Neural crest cell (in vitro differentiated cells): ENCODE measurements at regions not wholly inside any gene's neighbourhood (a gene's known extent, or its start where the extent isn't known, plus 50 kb on each side); places are given as distances from the start of the nearest gene placed in this dataset.
"Not testable (repeated sequence)": the region's sequence is repeated elsewhere in the genome, so short reads cannot be mapped to it uniquely, and the experiment has no call there.

Experiments
- DNase-seq: peaks from one replicate; pipeline ENCODE4 v3.0.0; 2021; ENCODE audit warnings: low read depth, mixed read lengths, low spot score
- H3K27ac Mint-ChIP-seq: one replicate; pipeline ENCODE4 v1.8.0; 2021; ENCODE audit warnings: mild to moderate bottlenecking, mixed read lengths; ENCODE audit not compliant: unreplicated experiment
- H3K27me3 Mint-ChIP-seq: 2 replicates; pipeline ENCODE4 v1.8.0; 2021; ENCODE audit warnings: low read depth, mild to moderate bottlenecking, mixed read lengths
- H3K36me3 Mint-ChIP-seq: 2 replicates; pipeline ENCODE4 v1.8.0; 2021; ENCODE audit warnings: low read depth, mild to moderate bottlenecking, mixed read lengths
- H3K4me1 Mint-ChIP-seq: 2 replicates; pipeline ENCODE4 v1.8.0; 2021; ENCODE audit warnings: mixed read lengths
- H3K4me3 Mint-ChIP-seq: one replicate; pipeline ENCODE4 v1.8.0; 2021; ENCODE audit warnings: mild to moderate bottlenecking, mixed read lengths
- H3K9me3 Mint-ChIP-seq: 2 replicates; pipeline ENCODE4 v1.8.0; 2021; ENCODE audit warnings: mixed read lengths
- TF ChIP-seq, protein P1 (sequence below): fragments of 200-600 bp; sonication (generic); conservative IDR thresholded peaks from 2 replicates; pipeline ENCODE4 v1.5.0; 2021; ENCODE audit warnings: antibody characterized with exemption, mild to moderate bottlenecking

DNA sequence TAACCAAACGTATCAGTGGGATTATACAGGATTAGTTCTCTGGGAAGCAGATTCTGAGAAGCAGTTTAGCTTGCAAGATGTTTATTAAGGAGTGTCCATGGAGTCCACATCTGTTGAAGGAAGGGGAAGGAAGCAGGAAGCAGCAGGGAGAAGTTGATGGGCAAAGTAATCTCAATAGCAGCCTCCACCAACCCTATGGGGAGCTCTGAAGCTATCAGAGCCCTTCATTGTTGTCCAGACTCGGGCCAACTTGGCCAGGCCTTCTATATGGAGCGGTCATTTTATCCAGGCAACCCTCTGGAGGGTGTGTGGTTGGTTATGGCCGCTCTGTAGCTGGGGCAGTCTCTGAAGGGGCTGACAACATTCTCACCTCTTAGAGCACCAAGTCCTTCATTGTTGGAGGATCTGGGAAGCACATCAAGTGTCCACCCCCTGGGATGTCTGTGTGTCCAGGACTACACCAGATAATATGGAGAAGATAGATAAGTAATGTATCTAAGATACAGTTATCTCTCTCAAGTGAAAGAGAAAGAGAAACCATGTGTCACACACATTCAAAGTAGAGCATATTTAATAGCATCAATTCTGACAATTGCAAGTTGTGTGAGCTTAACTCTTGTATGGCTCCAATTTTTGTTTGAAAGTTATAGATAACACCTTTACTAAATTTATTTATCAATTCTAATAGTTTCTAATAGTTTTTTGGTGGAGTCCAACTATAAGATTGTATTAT, 101.7 kb upstream of the TRIM77 start:
- no peaks in the 10 kb centered on the region for H3K36me3 Mint-ChIP-seq
- TF ChIP-seq, protein P1, sequence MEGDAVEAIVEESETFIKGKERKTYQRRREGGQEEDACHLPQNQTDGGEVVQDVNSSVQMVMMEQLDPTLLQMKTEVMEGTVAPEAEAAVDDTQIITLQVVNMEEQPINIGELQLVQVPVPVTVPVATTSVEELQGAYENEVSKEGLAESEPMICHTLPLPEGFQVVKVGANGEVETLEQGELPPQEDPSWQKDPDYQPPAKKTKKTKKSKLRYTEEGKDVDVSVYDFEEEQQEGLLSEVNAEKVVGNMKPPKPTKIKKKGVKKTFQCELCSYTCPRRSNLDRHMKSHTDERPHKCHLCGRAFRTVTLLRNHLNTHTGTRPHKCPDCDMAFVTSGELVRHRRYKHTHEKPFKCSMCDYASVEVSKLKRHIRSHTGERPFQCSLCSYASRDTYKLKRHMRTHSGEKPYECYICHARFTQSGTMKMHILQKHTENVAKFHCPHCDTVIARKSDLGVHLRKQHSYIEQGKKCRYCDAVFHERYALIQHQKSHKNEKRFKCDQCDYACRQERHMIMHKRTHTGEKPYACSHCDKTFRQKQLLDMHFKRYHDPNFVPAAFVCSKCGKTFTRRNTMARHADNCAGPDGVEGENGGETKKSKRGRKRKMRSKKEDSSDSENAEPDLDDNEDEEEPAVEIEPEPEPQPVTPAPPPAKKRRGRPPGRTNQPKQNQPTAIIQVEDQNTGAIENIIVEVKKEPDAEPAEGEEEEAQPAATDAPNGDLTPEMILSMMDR, result no peak
- DNase-seq, result no peak
- H3K27ac Mint-ChIP-seq, result no peak overlapping the region
- no peaks in the 10 kb centered on the region for H3K9me3 Mint-ChIP-seq
- H3K27me3 Mint-ChIP-seq, result no peaks in the 10 kb centered on the region
- no peak overlapping the region for H3K4me3 Mint-ChIP-seq
- H3K4me1 Mint-ChIP-seq, result no peaks in the 10 kb centered on the region

DNA sequence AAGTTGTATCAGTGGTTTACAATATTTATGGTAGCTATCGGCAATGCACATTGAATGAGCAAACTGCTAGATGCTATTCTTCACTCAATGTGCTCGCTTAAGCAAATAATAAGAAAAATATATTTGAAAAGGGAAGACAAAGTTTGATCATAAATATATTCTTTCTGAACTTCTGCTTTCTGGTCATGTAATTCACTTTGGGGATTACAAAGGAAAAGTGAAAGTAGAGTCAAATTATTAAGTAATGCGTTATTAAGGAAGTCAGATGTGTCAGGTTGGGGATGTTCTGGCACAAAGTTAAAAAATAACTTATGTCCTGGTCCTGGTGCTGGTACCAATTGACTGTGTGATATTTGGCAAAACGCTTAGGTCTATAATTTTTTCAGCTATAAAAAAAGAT, 98.0 kb upstream of the TRIM77 start:
- DNase-seq, result no peak
- H3K36me3 Mint-ChIP-seq, result no peaks in the 10 kb centered on the region
- no peaks in the 10 kb centered on the region for H3K27me3 Mint-ChIP-seq
- TF ChIP-seq, protein P1, result no peak
- peaks cover 4% of the 10 kb centered on the region for H3K4me1 Mint-ChIP-seq
- no peak overlapping the region for H3K27ac Mint-ChIP-seq
- H3K9me3 Mint-ChIP-seq, result no peaks in the 10 kb centered on the region
- no peak overlapping the region for H3K4me3 Mint-ChIP-seq

DNA sequence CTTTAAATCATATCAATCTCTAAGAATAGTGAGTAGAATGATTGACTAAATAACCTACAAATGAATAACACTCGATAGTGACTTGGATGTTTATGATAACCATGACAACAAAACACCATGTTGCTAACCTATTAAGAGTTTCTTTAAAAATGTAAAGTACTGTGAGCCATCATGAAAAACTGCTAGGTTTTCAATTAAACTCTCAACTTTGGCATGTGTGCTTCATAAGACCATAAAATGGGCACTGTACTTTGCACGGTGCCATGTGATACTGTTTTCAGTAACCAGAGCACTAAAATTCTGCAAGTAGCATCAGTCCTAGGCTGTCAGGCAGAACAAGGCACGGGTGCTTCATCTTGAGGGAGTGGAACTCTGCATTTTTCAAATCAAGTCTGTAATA, 96.2 kb upstream of the TRIM77 start:
- Mint-ChIP-seq H3K9me3 (no peaks in the 10 kb centered on the region), H3K27ac (no peak overlapping the region), H3K27me3 (no peaks in the 10 kb centered on the region), H3K36me3 (no peaks in the 10 kb centered on the region), H3K4me3 (no peak overlapping the region), H3K4me1 (peaks cover 5% of the 10 kb centered on the region)
- no peak for DNase-seq
- TF ChIP-seq, protein P1, result no peak

DNA sequence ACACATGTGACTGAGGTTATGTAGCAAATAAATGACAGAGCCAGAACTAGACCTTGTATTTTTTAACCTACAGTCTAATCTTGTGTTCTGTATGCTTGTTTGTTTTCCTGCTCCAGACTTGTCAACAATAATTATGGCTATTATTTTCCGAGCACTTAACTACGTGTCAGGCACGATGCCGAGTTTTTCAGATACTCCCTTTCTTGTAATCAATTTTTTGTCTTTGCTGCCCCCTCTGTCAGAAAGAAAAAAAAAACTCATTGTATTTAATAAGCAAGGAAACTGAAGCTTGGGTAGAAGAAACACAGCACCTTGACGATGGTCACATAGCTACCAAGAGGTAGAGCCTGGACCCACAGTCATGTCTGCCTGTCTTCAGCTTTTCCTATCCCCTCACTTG, 95.7 kb upstream of the TRIM77 start:
- H3K27me3 Mint-ChIP-seq, DNase-seq, H3K4me1 Mint-ChIP-seq, H3K36me3 Mint-ChIP-seq, H3K9me3 Mint-ChIP-seq, H3K4me3 Mint-ChIP-seq, H3K27ac Mint-ChIP-seq: not testable (repeated sequence)
- TF ChIP-seq, protein P1, result peak; percentile 45

DNA sequence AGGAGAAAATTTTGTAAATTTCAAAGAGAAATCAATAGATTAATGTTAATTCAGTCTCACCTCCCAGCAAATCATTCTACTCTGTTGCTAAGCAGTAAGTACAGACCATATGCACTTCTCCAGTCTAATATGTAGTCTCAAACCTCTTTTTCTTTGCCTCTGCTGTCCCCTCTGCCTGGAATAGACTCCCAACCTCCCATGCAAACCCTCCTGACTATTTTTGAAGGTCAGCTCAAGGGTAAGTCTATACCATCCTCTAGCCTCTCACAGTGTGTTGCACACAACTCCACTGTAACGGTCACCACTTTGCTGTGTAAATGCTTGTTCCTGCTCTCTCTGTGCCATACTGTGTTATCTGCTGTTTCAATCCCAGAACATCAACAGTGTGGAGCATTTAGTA, 94.5 kb upstream of the TRIM77 start:
- H3K9me3 Mint-ChIP-seq, H3K4me1 Mint-ChIP-seq, H3K4me3 Mint-ChIP-seq, DNase-seq, H3K27me3 Mint-ChIP-seq, H3K36me3 Mint-ChIP-seq, H3K27ac Mint-ChIP-seq: not testable (repeated sequence)
- TF ChIP-seq, protein P1, result peak; percentile 23

DNA sequence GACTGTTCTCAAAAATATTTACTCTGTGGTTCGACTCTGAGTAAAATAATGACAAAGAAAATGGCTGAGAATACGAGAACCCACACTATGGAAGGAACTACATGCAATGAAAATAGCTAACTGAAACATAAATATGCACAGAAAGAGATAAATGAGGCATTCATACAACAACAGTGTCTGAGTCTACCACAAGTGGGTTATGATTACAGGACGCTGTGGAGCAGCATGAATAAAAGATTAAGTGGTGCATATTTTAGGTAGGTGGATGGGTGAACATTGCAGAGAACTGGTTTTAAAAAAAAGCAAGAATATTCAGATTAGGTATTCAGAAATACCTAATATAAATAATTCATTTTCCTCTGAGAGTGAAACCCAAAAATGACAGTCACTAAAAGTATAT, 93.9 kb upstream of the TRIM77 start:
- H3K9me3 Mint-ChIP-seq, H3K4me3 Mint-ChIP-seq, H3K27me3 Mint-ChIP-seq, DNase-seq, H3K36me3 Mint-ChIP-seq, H3K27ac Mint-ChIP-seq: not testable (repeated sequence)
- peaks cover 10% of the 10 kb centered on the region for H3K4me1 Mint-ChIP-seq
